ENCODE measurements at regions not wholly inside any gene's neighbourhood (a gene's known extent, or its start where the extent isn't known, plus 50 kb on each side); places are given as distances from the start of the nearest gene placed in this dataset.

DNA sequence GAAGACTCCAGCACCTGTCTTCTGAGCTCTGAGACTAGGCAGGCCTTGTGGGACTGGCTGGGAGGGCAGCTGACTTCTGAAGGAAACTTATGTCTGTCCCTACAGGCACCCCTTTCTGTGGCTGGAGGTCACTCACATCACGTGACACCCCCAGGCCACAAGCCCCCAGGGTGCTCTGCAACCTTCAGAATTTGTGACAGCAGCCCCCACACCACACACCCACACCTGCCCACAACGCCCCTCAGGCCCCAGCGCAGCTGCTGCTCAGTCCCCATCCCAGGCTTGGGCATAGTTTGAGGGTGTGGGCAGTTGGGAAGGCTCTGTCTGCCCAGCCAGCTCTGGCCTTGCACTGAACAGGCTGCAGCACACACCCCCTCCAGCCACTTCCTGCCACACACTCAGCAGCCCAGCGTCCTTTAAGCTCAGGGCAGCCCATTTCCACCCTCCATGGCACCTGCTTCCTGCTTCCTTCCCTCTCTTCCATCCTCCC, 80.0 kb upstream of the UNC5B start:
- H3K27me3 ChIP-seq (replicated peaks; ENCODE audit: control insufficient read depth, insufficient read depth, low read length), result no peaks in the 10 kb centered on the region
- no peak overlapping the region for H3K4me3 ChIP-seq (ENCODE audit: low read depth, low read length)
- CTCF ChIA-PET, result no interaction called here
- Mint-ChIP-seq H3K4me3 (ENCODE audit: unreplicated experiment) (no peak overlapping the region), H3K4me1 (ENCODE audit: low read depth, unreplicated experiment) (no peaks in the 10 kb centered on the region), H3K27ac (ENCODE audit: unreplicated experiment) (no peak overlapping the region), H3K27me3 (ENCODE audit: insufficient read depth, unreplicated experiment) (peaks cover 28% of the 10 kb centered on the region), H3K9me3 (ENCODE audit: unreplicated experiment) (no peaks in the 10 kb centered on the region), H3K36me3 (ENCODE audit: insufficient read depth, unreplicated experiment) (no peaks in the 10 kb centered on the region)
- H3K36me3 ChIP-seq (ENCODE audit: control insufficient read depth, insufficient read depth, low read length), result no peaks in the 10 kb centered on the region
- no peaks in the 10 kb centered on the region for H3K9me3 ChIP-seq
- no peaks in the 10 kb centered on the region for H3K4me1 ChIP-seq
- no peak for DNase-seq
- TF ChIP-seq, protein P1, sequence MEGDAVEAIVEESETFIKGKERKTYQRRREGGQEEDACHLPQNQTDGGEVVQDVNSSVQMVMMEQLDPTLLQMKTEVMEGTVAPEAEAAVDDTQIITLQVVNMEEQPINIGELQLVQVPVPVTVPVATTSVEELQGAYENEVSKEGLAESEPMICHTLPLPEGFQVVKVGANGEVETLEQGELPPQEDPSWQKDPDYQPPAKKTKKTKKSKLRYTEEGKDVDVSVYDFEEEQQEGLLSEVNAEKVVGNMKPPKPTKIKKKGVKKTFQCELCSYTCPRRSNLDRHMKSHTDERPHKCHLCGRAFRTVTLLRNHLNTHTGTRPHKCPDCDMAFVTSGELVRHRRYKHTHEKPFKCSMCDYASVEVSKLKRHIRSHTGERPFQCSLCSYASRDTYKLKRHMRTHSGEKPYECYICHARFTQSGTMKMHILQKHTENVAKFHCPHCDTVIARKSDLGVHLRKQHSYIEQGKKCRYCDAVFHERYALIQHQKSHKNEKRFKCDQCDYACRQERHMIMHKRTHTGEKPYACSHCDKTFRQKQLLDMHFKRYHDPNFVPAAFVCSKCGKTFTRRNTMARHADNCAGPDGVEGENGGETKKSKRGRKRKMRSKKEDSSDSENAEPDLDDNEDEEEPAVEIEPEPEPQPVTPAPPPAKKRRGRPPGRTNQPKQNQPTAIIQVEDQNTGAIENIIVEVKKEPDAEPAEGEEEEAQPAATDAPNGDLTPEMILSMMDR (IDR thresholded peaks at IDR 0.05; ENCODE audit: insufficient read depth in 1 of 2, low read depth in 1 of 2, low read length in 1 of 2, severe bottlenecking in 1 of 2, unreplicated experiment in 1 of 2), result no peak
- POLR2A ChIA-PET, result no interaction called here
- no TSS peak for BruUV-seq (replicated peaks)
- intact Hi-C loops (cut with micrococcal nuclease; ENCODE audit: unreplicated experiment), result no loop called here

DNA sequence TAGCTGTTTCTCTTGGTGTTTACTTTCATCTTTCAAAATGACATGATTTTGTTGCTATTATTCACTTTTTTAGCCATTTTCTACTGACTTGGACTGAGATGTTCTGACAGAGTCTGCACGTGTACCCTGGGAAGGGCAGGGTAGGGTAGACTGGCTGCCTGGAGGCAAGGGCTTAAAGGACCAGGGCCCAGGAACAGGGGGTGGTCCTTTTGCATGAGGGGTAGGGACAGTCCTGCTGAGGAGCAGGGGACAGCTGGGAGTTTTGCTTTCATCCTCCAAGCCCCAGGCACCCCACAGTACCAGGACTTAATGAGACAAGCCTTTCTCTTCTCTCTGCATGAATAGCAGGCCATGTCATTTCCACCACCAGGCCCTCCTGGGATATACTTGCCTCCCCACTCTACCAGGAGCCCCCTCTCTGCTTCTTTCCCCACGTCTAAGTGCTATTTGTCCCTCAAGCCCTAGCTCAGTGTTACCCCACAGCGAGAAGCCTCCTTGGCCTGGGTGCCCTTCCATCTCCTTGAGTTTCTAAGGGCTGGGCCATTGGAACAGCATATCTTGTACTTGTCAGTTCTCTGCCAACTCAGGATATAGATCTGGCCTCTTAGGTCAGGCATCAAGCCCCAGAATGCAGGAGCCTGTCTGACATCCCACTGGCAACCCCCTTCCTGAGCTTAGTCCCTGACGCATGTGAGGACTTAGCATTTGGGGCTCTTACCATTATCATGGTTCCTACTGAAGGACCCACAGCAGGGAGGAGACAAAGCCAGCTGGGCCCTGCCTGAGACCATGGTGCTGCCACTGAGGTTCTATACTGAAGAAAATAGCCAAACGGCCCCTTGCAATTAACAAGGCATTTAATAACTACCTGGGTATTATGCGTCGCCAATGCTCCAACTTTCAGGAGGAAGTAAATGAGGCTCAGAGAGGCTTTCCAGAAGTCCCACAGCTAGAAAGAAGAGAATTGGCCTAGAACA, 78.4 kb upstream of the UNC5B start:
- CTCF ChIA-PET, result no interaction called here
- H3K4me3 Mint-ChIP-seq (ENCODE audit: unreplicated experiment), result no peak overlapping the region
- no peaks in the 10 kb centered on the region for H3K9me3 Mint-ChIP-seq (ENCODE audit: unreplicated experiment)
- H3K36me3 Mint-ChIP-seq (ENCODE audit: insufficient read depth, unreplicated experiment), result no peaks in the 10 kb centered on the region
- TF ChIP-seq, protein P1 (IDR thresholded peaks at IDR 0.05; ENCODE audit: insufficient read depth in 1 of 2, low read depth in 1 of 2, low read length in 1 of 2, severe bottlenecking in 1 of 2, unreplicated experiment in 1 of 2), result no peak
- H3K27ac Mint-ChIP-seq (ENCODE audit: unreplicated experiment), result no peak overlapping the region
- H3K4me1 ChIP-seq, result no peaks in the 10 kb centered on the region
- no peaks in the 10 kb centered on the region for H3K4me1 Mint-ChIP-seq (ENCODE audit: low read depth, unreplicated experiment)
- DNase-seq, result no peak
- POLR2A ChIA-PET, result no interaction called here
- no peak overlapping the region for H3K4me3 ChIP-seq (ENCODE audit: low read depth, low read length)
- no TSS peak for BruUV-seq (replicated peaks)
- intact Hi-C loops (cut with micrococcal nuclease; ENCODE audit: unreplicated experiment), result no loop called here
- no peaks in the 10 kb centered on the region for H3K27me3 ChIP-seq (replicated peaks; ENCODE audit: control insufficient read depth, insufficient read depth, low read length)
- H3K36me3 ChIP-seq (ENCODE audit: control insufficient read depth, insufficient read depth, low read length), result no peaks in the 10 kb centered on the region
- peaks cover 23% of the 10 kb centered on the region for H3K27me3 Mint-ChIP-seq (ENCODE audit: insufficient read depth, unreplicated experiment)
- H3K9me3 ChIP-seq, result no peaks in the 10 kb centered on the region

DNA sequence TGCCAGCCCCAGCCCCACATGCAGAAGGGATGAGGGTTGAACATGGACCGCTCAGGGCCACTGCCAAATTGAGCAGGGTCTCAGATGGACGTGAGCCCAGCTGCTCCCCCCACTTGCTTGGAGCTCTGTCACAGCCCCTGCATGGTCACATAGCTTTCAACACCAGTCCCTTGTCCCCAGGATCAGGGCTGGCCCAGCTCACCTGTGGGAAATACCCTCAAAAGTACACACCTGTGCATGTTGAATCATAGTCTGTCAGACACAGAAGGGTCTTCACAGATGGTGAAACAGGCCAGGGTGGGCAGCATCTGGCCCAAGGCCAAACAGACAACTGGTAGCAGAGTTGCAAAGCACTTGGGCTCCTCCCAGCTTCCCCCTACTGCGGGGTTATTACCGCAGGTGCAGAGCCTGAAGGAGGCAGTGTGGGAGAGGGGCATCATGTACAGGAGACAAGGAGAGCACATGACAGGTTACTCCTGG, 77.6 kb upstream of the UNC5B start:
- CTCF ChIA-PET, result no interaction called here
- POLR2A ChIA-PET, result no interaction called here
- Histone ChIP-seq H3K27me3 (replicated peaks; ENCODE audit: control insufficient read depth, insufficient read depth, low read length) (no peaks in the 10 kb centered on the region), H3K4me1 (no peaks in the 10 kb centered on the region), H3K4me3 (ENCODE audit: low read depth, low read length) (no peak overlapping the region), H3K9me3 (no peaks in the 10 kb centered on the region), H3K36me3 (ENCODE audit: control insufficient read depth, insufficient read depth, low read length) (no peaks in the 10 kb centered on the region)
- peak in 1 of 2 experiments; percentile 29 for DNase-seq
- intact Hi-C loops (cut with micrococcal nuclease; ENCODE audit: unreplicated experiment), result loop anchor here (5.0 kb wide), 1 partner anchor 207 kb away; no protein-coding TSS in a partner anchor
- BruUV-seq (replicated peaks), result no TSS peak
- Mint-ChIP-seq H3K36me3 (ENCODE audit: insufficient read depth, unreplicated experiment) (no peaks in the 10 kb centered on the region), H3K27me3 (ENCODE audit: insufficient read depth, unreplicated experiment) (peaks cover 28% of the 10 kb centered on the region), H3K4me3 (ENCODE audit: unreplicated experiment) (no peak overlapping the region), H3K9me3 (ENCODE audit: unreplicated experiment) (no peaks in the 10 kb centered on the region), H3K4me1 (ENCODE audit: low read depth, unreplicated experiment) (no peaks in the 10 kb centered on the region), H3K27ac (ENCODE audit: unreplicated experiment) (no peak overlapping the region)
- TF ChIP-seq, protein P1 (IDR thresholded peaks at IDR 0.05; ENCODE audit: insufficient read depth in 1 of 2, low read depth in 1 of 2, low read length in 1 of 2, severe bottlenecking in 1 of 2, unreplicated experiment in 1 of 2), result peak in 1 of 2 experiments; percentile 23

Data from Caco-2 (cell line).